Hepatocyte (in vitro differentiated cells): ENCODE measurements at regions not wholly inside any gene's neighbourhood (a gene's known extent, or its start where the extent isn't known, plus 50 kb on each side); places are given as distances from the start of the nearest gene placed in this dataset.

Source experiments
- CTCF ChIP-seq: fragments of 200-600 bp; sonication (generic); IDR thresholded peaks from 2 replicates; pipeline ENCODE4 v1.5.1; 2016; ENCODE audit warnings: antibody characterized with exemption, mild to moderate bottlenecking; ENCODE audit not compliant: poor library complexity
- EZH2phosphoT487 ChIP-seq: fragments of 200-600 bp; sonication (generic); IDR thresholded peaks from one replicate; pipeline ENCODE4 v1.6.1; 2018; ENCODE audit warnings: antibody characterized with exemption, mild to moderate bottlenecking, low read depth, moderate library complexity; ENCODE audit not compliant: unreplicated experiment, severe bottlenecking

DNA sequence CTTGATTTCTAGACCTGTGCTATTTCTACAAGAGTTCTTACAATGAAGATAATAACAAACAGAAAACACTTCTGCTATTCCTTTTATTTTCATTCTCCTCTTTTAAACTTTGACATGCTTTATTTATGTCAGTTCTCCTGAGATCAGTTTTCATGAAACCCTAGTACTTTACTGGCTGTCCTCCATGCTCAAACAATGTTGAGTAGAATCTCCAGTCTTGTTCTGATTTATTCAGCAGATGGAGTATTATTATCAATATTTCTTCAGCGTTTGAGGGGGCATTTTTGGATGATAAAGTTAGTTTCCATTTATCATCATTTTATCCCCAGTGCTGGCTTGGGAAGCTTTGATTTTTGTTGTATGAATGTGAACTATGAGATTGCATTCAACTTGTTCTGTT, 85.9 kb upstream of the WARS2 start:
- TF ChIP-seq CTCF, result no peak
- no peak for TF ChIP-seq EZH2phosphoT487
